A549 (cell line): ENCODE measurements at regions not wholly inside any gene's neighbourhood (a gene's known extent, or its start where the extent isn't known, plus 50 kb on each side); places are given as distances from the start of the nearest gene placed in this dataset.

Source experiments
- BCL3 ChIP-seq: fragments of >200 bp; sonication (Bioruptor Twin); formaldehyde crosslinking; IDR thresholded peaks from 3 replicates; pipeline ENCODE4 v1.6.1; 2016
- BHLHE40 ChIP-seq: IDR thresholded peaks from 2 replicates; pipeline ENCODE4 v1.6.1; 2012; ENCODE audit warnings: low read depth, low read length, inconsistent platforms
- CTCF ChIP-seq: fragments of >200 bp; sonication (Bioruptor Twin); formaldehyde crosslinking; IDR thresholded peaks from 3 replicates; pipeline ENCODE4 v1.5.1; 2016
- HOXB13 ChIP-seq: fragments of 250-450 bp; sonication (Bioruptor Pico); IDR thresholded peaks from 2 replicates; pipeline ENCODE4 v1.5.0; 2020; ENCODE audit warnings: low read depth, mild to moderate bottlenecking, moderate library complexity
- MAX ChIP-seq: IDR thresholded peaks from 2 replicates; pipeline ENCODE4 v1.6.1; 2012
- POLR2A ChIP-seq: IDR thresholded peaks from 2 replicates; pipeline ENCODE4 v1.6.1; 2012; ENCODE audit warnings: mild to moderate bottlenecking, low read length
- REST ChIP-seq: fragments of 200-600 bp; sonication (generic); IDR thresholded peaks from 2 replicates; pipeline ENCODE4 v1.6.1; 2016; ENCODE audit warnings: antibody characterized with exemption, mild to moderate bottlenecking, moderate library complexity

GRCh38 chr3:44050867-44051266 lies 190.8 kb upstream of the TOPAZ1 start:
- TF ChIP-seq REST (no peak), MAX (no peak), HOXB13 (no peak), POLR2A (no peak), CTCF (no peak), BHLHE40 (no peak), BCL3 (no peak)
